ENCODE measurements at regions not wholly inside any gene's neighbourhood (a gene's known extent, or its start where the extent isn't known, plus 50 kb on each side); places are given as distances from the start of the nearest gene placed in this dataset.

DNA sequence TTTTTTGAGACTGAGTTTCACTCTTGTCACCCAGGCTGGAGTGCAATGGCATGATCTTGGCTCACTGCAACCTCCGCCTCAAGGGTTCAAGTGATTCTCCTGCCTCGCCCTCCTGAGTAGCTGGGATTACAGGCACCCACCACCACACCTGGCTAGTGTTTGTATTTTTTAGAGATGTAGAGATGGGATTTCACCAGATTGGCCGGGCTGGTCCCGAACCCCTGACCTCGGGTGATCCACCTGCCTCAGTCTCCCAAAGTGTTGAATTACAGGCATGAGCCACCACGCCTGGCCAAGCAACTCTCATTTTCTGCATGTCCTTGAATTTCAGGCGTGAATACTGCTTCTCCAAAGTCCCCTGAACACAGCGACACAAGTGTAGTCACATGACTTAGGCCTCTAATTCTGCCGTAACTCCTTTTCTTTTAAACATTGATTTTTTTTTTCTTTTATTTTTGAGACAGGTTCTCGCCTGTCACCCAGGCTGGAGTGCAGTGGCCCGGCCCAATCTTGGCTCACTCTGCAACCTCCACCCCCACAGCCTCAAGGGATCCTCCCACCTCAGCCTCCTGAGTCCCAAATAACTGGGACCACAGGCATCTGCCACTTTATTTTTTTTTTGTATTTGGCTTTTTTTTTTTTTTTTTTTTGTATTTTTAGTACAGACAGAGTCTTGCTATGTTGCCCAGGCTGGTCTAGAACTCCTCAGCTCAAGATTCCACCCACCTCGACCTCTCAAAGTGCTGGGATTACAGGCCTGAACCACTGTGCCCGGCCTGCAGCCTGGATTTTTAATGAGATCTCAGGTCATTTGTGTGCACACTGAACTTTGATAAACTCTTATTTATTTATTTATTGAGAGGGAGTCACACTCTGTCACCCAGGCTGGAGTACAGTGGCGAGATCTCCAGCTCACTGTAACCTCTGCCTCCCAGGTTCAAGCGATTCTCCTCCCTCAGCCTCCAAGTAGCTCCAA is 124.6 kb downstream of the KCNJ18 start (continued):
- no peak for TF ChIP-seq FOS (IDR thresholded peaks at IDR 0.05; ENCODE audit: low read depth, low read length)

DNA sequence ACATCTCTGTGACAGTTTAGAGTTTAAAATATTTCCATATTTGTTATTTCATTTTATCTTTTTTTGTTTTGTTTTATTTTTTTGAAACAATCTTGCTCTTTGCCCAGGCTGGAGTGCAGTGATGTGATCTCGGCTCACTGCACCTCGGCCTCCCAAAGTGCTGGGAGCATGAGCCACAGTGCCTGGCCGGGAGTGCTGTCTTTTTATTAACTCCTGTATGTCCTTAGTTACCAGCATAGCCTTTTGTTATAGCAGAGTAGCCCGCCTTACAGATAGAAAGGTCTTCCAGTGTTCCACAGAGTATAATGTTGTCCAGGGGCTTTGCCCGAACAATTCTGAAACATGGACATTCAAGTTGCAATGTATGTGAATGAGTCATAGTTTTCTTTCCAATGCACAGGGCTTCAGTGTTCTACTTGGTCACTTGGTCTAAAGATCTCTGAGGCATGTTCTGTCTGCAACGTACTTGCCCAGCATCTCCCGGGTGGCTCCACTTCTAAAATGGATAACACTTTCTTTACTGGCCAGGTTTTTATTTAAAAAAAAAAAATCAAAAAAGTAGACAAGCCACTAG is 125.6 kb downstream of the KCNJ18 start:
- WGBS, 2 experiments (ENCODE audit: extremely low coverage in 2 of 2, insufficient read length in 1 of 2): 67% methylated on average over 3 of the region's 7 CpGs; no CpG with 5 or more reads in 1 of the 2 experiments
- no peak for DNase-seq
- no peak overlapping the region for H3K4me2 ChIP-seq (ENCODE audit: low read depth, low read length)

More for the DNA sequence above, 125.6 kb downstream of the KCNJ18 start:
- TF ChIP-seq MAFK (IDR thresholded peaks at IDR 0.05; ENCODE audit: low read depth, low read length) (no peak), CEBPB (IDR thresholded peaks at IDR 0.05; ENCODE audit: low read depth, low read length) (no peak), SMC3 (IDR thresholded peaks at IDR 0.05; ENCODE audit: low read depth, low read length) (no peak), BHLHE40 (IDR thresholded peaks at IDR 0.05; ENCODE audit: low read depth, low read length) (no peak), RAD21 (IDR thresholded peaks at IDR 0.05; ENCODE audit: low read length) (no peak), FOS (IDR thresholded peaks at IDR 0.05; ENCODE audit: low read depth, low read length) (no peak), CHD1 (IDR thresholded peaks at IDR 0.05; ENCODE audit: low read depth, low read length) (no peak)
- TF ChIP-seq, protein P1, sequence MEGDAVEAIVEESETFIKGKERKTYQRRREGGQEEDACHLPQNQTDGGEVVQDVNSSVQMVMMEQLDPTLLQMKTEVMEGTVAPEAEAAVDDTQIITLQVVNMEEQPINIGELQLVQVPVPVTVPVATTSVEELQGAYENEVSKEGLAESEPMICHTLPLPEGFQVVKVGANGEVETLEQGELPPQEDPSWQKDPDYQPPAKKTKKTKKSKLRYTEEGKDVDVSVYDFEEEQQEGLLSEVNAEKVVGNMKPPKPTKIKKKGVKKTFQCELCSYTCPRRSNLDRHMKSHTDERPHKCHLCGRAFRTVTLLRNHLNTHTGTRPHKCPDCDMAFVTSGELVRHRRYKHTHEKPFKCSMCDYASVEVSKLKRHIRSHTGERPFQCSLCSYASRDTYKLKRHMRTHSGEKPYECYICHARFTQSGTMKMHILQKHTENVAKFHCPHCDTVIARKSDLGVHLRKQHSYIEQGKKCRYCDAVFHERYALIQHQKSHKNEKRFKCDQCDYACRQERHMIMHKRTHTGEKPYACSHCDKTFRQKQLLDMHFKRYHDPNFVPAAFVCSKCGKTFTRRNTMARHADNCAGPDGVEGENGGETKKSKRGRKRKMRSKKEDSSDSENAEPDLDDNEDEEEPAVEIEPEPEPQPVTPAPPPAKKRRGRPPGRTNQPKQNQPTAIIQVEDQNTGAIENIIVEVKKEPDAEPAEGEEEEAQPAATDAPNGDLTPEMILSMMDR (conservative IDR thresholded peaks at IDR 0.05; ENCODE audit: low read depth, low read length): no peak
- no peak for ATAC-seq (ENCODE audit: low read depth)
- no peak overlapping the region for H3K4ac ChIP-seq (ENCODE audit: low read depth, low read length)
- intact Hi-C loops (cut with micrococcal nuclease): no loop called here
- H2BK20ac ChIP-seq (ENCODE audit: low read depth, low read length): no peak overlapping the region
- no peak overlapping the region for H3K4me3 ChIP-seq (ENCODE audit: insufficient read depth, low read depth, low read length)
- no peak overlapping the region for H2BK5ac ChIP-seq (ENCODE audit: low read depth, low read length, poor library complexity, severe bottlenecking)
- no peaks in the 10 kb centered on the region for H4K20me1 ChIP-seq (ENCODE audit: insufficient read depth, low read length)
- dilution Hi-C loops (cut with HindIII; ENCODE audit: low sequenced_read_pairs, unreplicated experiment): no loop called here
- H2AFZ ChIP-seq (replicated peaks; ENCODE audit: low read length, poor library complexity): no peak overlapping the region
- no peaks in the 10 kb centered on the region for H3K9me1 ChIP-seq (ENCODE audit: insufficient read depth, low read length)
- peaks cover 28% of the 10 kb centered on the region for H3K9me3 ChIP-seq (ENCODE audit: control insufficient read depth, insufficient read depth, low read length)
- H3K27ac ChIP-seq (ENCODE audit: insufficient read depth, low read length): no peak overlapping the region
- ChIA-PET POLR2A (ENCODE audit: unreplicated experiment) (no interaction called here), CTCF (no interaction called here)
- no peak overlapping the region for H4K8ac ChIP-seq (ENCODE audit: low read depth in 2 of 2, low read length in 2 of 2)
- no peak overlapping the region for H3K9ac ChIP-seq (ENCODE audit: low read depth, low read length)
- H3K23ac ChIP-seq (ENCODE audit: low read depth, low read length): no peak overlapping the region
- no peak overlapping the region for H4K91ac ChIP-seq (ENCODE audit: insufficient read depth, low read depth, low read length)
- BruUV-seq (replicated peaks): no TSS peak
- H3K4me1 ChIP-seq (ENCODE audit: control insufficient read depth, insufficient read depth, low read length): no peaks in the 10 kb centered on the region
- no peaks in the 10 kb centered on the region for H3K36me3 ChIP-seq (ENCODE audit: control insufficient read depth, insufficient read depth, low read length)
- no peak overlapping the region for H3K18ac ChIP-seq (ENCODE audit: low read depth, low read length)
- no peaks in the 10 kb centered on the region for H3K79me1 ChIP-seq (ENCODE audit: low read depth in 1 of 2, low read length in 2 of 2)
- in situ Hi-C loops (cut with MboI; ENCODE audit: low sequenced_read_pairs): no loop called here
- H3K56ac ChIP-seq (ENCODE audit: extremely low read depth, insufficient read depth, low read length): no peak overlapping the region
- H2BK120ac ChIP-seq (ENCODE audit: low read depth, low read length): no peak overlapping the region
- H2BK15ac ChIP-seq (ENCODE audit: low read depth, low read length): no peak overlapping the region
- H2AK5ac ChIP-seq (ENCODE audit: low read depth, low read length): no peak overlapping the region
- no peak overlapping the region for H3K14ac ChIP-seq (replicated peaks; ENCODE audit: low read depth, low read length)
- no peaks in the 10 kb centered on the region for H3K27me3 ChIP-seq (ENCODE audit: control insufficient read depth, insufficient read depth, low read length)
- H2AK9ac ChIP-seq (replicated peaks; ENCODE audit: low read depth, low read length, poor library complexity): no peak overlapping the region
- H4K5ac ChIP-seq (ENCODE audit: low read depth, low read length): no peak overlapping the region

Data from IMR-90 (cell line).